Body of pancreas (tissue), 4 donors: ENCODE measurements at regions not wholly inside any gene's neighbourhood (a gene's known extent, or its start where the extent isn't known, plus 50 kb on each side); places are given as distances from the start of the nearest gene placed in this dataset.

Experiments used
- ATAC-seq: fragments of 150-250 bp; one replicate; pipeline ENCODE4 v1.9.1; 2016
- DNase-seq, 4 donors: peaks; one replicate each; pipeline ENCODE4 v3.0.0-alpha.2; 2019
- H3K27ac ChIP-seq, 4 donors: fragments of 200-600 bp; sonication (generic); 1 replicate in 3 of 4; 2 replicates in 1 of 4; pipeline versions ENCODE4 v1.5.1 to v1.6.1; 2016 to 2019; ENCODE audit warnings: mild to moderate bottlenecking in 1 of 4, mixed read lengths in 1 of 4, moderate library complexity in 1 of 4
- H3K27me3 ChIP-seq, 2 donors: fragments of 200-600 bp; sonication (generic); one replicate each; pipeline ENCODE4 v1.6.0; 2016; ENCODE audit warnings: mild to moderate bottlenecking in 1 of 2
- H3K36me3 ChIP-seq, 2 donors: fragments of 200-600 bp; sonication (generic); replicated peaks in 1 of 2; 2 replicates each; pipeline ENCODE4 v1.5.1; 2016; ENCODE audit warnings: low read depth in 2 of 2; ENCODE audit not compliant: insufficient read depth in 1 of 2
- H3K4me1 ChIP-seq: fragments of 200-600 bp; sonication (generic); one replicate; pipeline ENCODE4 v1.6.0; 2016
- H3K4me3 ChIP-seq, 2 donors: fragments of 200-600 bp; sonication (generic); 1 replicate in 1 of 2; 2 replicates in 1 of 2; pipeline ENCODE4 v1.5.1; 2016 to 2019
- H3K9me3 ChIP-seq, 3 donors: fragments of 200-600 bp; sonication (generic); 1 replicate in 2 of 3; 2 replicates in 1 of 3; pipeline ENCODE4 v1.5.1; 2016
- CTCF ChIP-seq, 7 experiments: fragments of 450-650 bp in 4 of 7; fragments of 200-600 bp in 3 of 7; sonication (generic) in 3 of 7; IDR thresholded peaks; one replicate each; pipeline ENCODE4 v1.5.1; 2016 to 2019; ENCODE audit warnings: antibody characterized with exemption in 7 of 7
- POLR2A ChIP-seq, 3 donors: fragments of 450-650 bp; IDR thresholded peaks; one replicate each; pipeline ENCODE4 v1.6.1; 2016; ENCODE audit warnings: antibody characterized with exemption in 3 of 3, mild to moderate bottlenecking in 2 of 3
- WGBS, 2 donors: methylation state at CpG; one replicate each; pipeline ENCODE4 v1.1.5; 2017; 5-methylcytosine and 5-hydroxymethylcytosine counted together
- intact Hi-C: fragments of 100-400 bp; cut with DNase I; formaldehyde crosslinking; loops from one replicate; pipeline ENCODE4 v1.15.1; 2023

GRCh38 chr10:58140691-58141347 lies 126.9 kb downstream of the IPMK start:
- Histone ChIP-seq H3K9me3 (no peaks in the 10 kb centered on the region), H3K27me3 (no peaks in the 10 kb centered on the region), H3K27ac (no peak overlapping the region), H3K4me1 (no peaks in the 10 kb centered on the region), H3K4me3 (no peak overlapping the region), H3K36me3 (no peaks in the 10 kb centered on the region)
- ATAC-seq (no peak), DNase-seq (no peak)
- no peak for TF ChIP-seq POLR2A (IDR thresholded peaks at IDR 0.05)
- no peak for TF ChIP-seq CTCF (IDR thresholded peaks at IDR 0.05)
- intact Hi-C loops: no loop called here
- WGBS, 2 donors: 45 to 49% methylated on average over 5 of the region's 5 CpGs

GRCh38 chr10:58140054-58140453 lies 127.6 kb downstream of the IPMK start:
- H3K4me1 ChIP-seq: no peaks in the 10 kb centered on the region
- WGBS, 2 donors: 71 to 72% methylated on average over 2 of the region's 2 CpGs
- no peaks in the 10 kb centered on the region for H3K27me3 ChIP-seq
- H3K36me3 ChIP-seq: no peaks in the 10 kb centered on the region
- ATAC-seq: no peak
- H3K27ac ChIP-seq: no peak overlapping the region
- H3K4me3 ChIP-seq: no peak overlapping the region
- TF ChIP-seq CTCF (IDR thresholded peaks at IDR 0.05) (no peak), POLR2A (IDR thresholded peaks at IDR 0.05) (no peak)
- intact Hi-C loops: no loop called here
- no peak for DNase-seq
- no peaks in the 10 kb centered on the region for H3K9me3 ChIP-seq

- no peak overlapping the region for H3K4me3 ChIP-seq
- H3K27ac ChIP-seq: no peak overlapping the region
- no peaks in the 10 kb centered on the region for H3K4me1 ChIP-seq
- intact Hi-C loops: no loop called here
- no peak for TF ChIP-seq CTCF (IDR thresholded peaks at IDR 0.05)
- no peak for TF ChIP-seq POLR2A (IDR thresholded peaks at IDR 0.05)
- no peaks in the 10 kb centered on the region for H3K36me3 ChIP-seq
- ATAC-seq: peak; percentile 42
- DNase-seq: no peak
- no peaks in the 10 kb centered on the region for H3K9me3 ChIP-seq
- H3K27me3 ChIP-seq: no peaks in the 10 kb centered on the region
- WGBS, 2 donors: 24 to 36% methylated on average over 5 of the region's 5 CpGs
Observed at GRCh38 chr10:58137813-58138212, 129.9 kb downstream of the IPMK start.

- H3K9me3 ChIP-seq: no peaks in the 10 kb centered on the region
- DNase-seq (no peak), ATAC-seq (no peak)
- TF ChIP-seq CTCF (IDR thresholded peaks at IDR 0.05) (no peak), POLR2A (IDR thresholded peaks at IDR 0.05) (no peak)
- H3K27ac ChIP-seq: no peak overlapping the region
- H3K4me1 ChIP-seq: no peaks in the 10 kb centered on the region
- no peak overlapping the region for H3K4me3 ChIP-seq
- intact Hi-C loops: no loop called here
- WGBS, 2 donors: 69 to 73% methylated on average over 9 of the region's 9 CpGs
- no peaks in the 10 kb centered on the region for H3K36me3 ChIP-seq
- no peaks in the 10 kb centered on the region for H3K27me3 ChIP-seq
Observed at GRCh38 chr10:58115218-58116050, 152.3 kb downstream of the IPMK start.
